ENCODE measurements at regions not wholly inside any gene's neighbourhood (a gene's known extent, or its start where the extent isn't known, plus 50 kb on each side); places are given as distances from the start of the nearest gene placed in this dataset.

GRCh38 chr2:150924878-150925277, 336.8 kb downstream of the RBM43 start:
- TF ChIP-seq, protein P1, sequence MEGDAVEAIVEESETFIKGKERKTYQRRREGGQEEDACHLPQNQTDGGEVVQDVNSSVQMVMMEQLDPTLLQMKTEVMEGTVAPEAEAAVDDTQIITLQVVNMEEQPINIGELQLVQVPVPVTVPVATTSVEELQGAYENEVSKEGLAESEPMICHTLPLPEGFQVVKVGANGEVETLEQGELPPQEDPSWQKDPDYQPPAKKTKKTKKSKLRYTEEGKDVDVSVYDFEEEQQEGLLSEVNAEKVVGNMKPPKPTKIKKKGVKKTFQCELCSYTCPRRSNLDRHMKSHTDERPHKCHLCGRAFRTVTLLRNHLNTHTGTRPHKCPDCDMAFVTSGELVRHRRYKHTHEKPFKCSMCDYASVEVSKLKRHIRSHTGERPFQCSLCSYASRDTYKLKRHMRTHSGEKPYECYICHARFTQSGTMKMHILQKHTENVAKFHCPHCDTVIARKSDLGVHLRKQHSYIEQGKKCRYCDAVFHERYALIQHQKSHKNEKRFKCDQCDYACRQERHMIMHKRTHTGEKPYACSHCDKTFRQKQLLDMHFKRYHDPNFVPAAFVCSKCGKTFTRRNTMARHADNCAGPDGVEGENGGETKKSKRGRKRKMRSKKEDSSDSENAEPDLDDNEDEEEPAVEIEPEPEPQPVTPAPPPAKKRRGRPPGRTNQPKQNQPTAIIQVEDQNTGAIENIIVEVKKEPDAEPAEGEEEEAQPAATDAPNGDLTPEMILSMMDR (IDR thresholded peaks at IDR 0.05; ENCODE audit: low read length): no peak
- TF ChIP-seq EZH2phosphoT487 (IDR thresholded peaks at IDR 0.05; ENCODE audit: low read length): no peak
